Astrocyte of the hippocampus (primary cell): ENCODE measurements at regions not wholly inside any gene's neighbourhood (a gene's known extent, or its start where the extent isn't known, plus 50 kb on each side); places are given as distances from the start of the nearest gene placed in this dataset.

ENCODE experiments used
- DNase-seq: peaks from one replicate; pipeline ENCODE4 v3.0.0; 2011; ENCODE audit warnings: low read depth, low spot score

GRCh38 chr1:212525479-212526110, 83.0 kb upstream of the ATF3 start:
- DNase-seq = peak; percentile 66

GRCh38 chr1:212526111-212526491, 82.5 kb upstream of the ATF3 start:
- no peak for DNase-seq

GRCh38 chr1:212528501-212528900, 80.1 kb upstream of the ATF3 start:
- DNase-seq = no peak

- DNase-seq = peak; percentile 73
These were observed 79.3 kb upstream of the ATF3 start for GRCh38 chr1:212529211-212529741.

GRCh38 chr1:212531267-212531666, 77.3 kb upstream of the ATF3 start:
- DNase-seq = no peak

GRCh38 chr1:212531796-212532195, 76.8 kb upstream of the ATF3 start:
- DNase-seq = no peak

GRCh38 chr1:212532469-212533147, 76.0 kb upstream of the ATF3 start:
- DNase-seq = no peak

- no peak for DNase-seq
These were observed 75.4 kb upstream of the ATF3 start for GRCh38 chr1:212533148-212533517.

- no peak for DNase-seq
These were observed 72.0 kb upstream of the ATF3 start for GRCh38 chr1:212536586-212536985.

GRCh38 chr1:212537610-212538009, 71.0 kb upstream of the ATF3 start:
- DNase-seq = no peak

- DNase-seq = no peak
These were observed 68.7 kb upstream of the ATF3 start for GRCh38 chr1:212539737-212540430.

- no peak for DNase-seq
These were observed 65.8 kb upstream of the ATF3 start for GRCh38 chr1:212542761-212543187.

- DNase-seq = no peak
These were observed 64.5 kb upstream of the ATF3 start for GRCh38 chr1:212544110-212544509.

GRCh38 chr1:212545941-212546635, 62.5 kb upstream of the ATF3 start:
- no peak for DNase-seq

GRCh38 chr1:212549503-212550017, 59.0 kb upstream of the ATF3 start:
- no peak for DNase-seq

GRCh38 chr1:212551929-212552328, 56.6 kb upstream of the ATF3 start:
- DNase-seq = no peak

GRCh38 chr1:212553676-212554075, 54.9 kb upstream of the ATF3 start:
- DNase-seq = no peak

- no peak for DNase-seq
These were observed 54.2 kb upstream of the ATF3 start for GRCh38 chr1:212554401-212554800.

GRCh38 chr1:212555426-212555825, 53.1 kb upstream of the ATF3 start:
- no peak for DNase-seq

- DNase-seq = no peak
These were observed 51.6 kb upstream of the ATF3 start for GRCh38 chr1:212556822-212557549.
